Central memory CD8-positive, alpha-beta T cell (primary cell): ENCODE measurements at regions not wholly inside any gene's neighbourhood (a gene's known extent, or its start where the extent isn't known, plus 50 kb on each side); places are given as distances from the start of the nearest gene placed in this dataset.
"Not testable (repeated sequence)": the region's sequence is repeated elsewhere in the genome, so short reads cannot be mapped to it uniquely, and the experiment has no call there.

Experiments
- ATAC-seq: fragments of 150-1000 bp; cut with Tn5 transposase; replicated peaks from 2 replicates; pipeline ENCODE4 v1.10.0; 2022; ENCODE audit warnings: mild to moderate bottlenecking, moderate FRiP score, moderate number of reproducible peaks; ENCODE audit not compliant: poor library complexity, severe bottlenecking; ENCODE audit errors: extremely low read depth
- DNase-seq, 2 donors: peaks; one replicate each; pipeline ENCODE4 v3.0.0; 2021; ENCODE audit warnings: low spot score in 2 of 2
- H3K27ac Mint-ChIP-seq: one replicate; pipeline ENCODE4 v1.8.0; 2022; ENCODE audit warnings: low read depth, mild to moderate bottlenecking, moderate library complexity, mixed read lengths
- H3K27me3 Mint-ChIP-seq: one replicate; pipeline ENCODE4 v1.8.0; 2022; ENCODE audit warnings: mixed read lengths
- H3K36me3 Mint-ChIP-seq: one replicate; pipeline ENCODE4 v1.8.0; 2022; ENCODE audit warnings: mild to moderate bottlenecking, moderate library complexity, mixed read lengths; ENCODE audit not compliant: insufficient read depth
- H3K4me1 Mint-ChIP-seq: one replicate; pipeline ENCODE4 v1.8.0; 2022; ENCODE audit warnings: mixed read lengths
- H3K4me3 Mint-ChIP-seq: one replicate; pipeline ENCODE4 v1.8.0; 2022; ENCODE audit warnings: mild to moderate bottlenecking, moderate library complexity, mixed read lengths
- H3K9me3 Mint-ChIP-seq: one replicate; pipeline ENCODE4 v1.8.0; 2022; ENCODE audit warnings: mixed read lengths

- H3K4me3 Mint-ChIP-seq: not testable (repeated sequence)
These were observed 270.6 kb upstream of the RNF32 start for GRCh38 chr7:156369929-156370328.

GRCh38 chr7:156368053-156368843 lies 272.3 kb upstream of the RNF32 start:
- Mint-ChIP-seq H3K27ac (no peak overlapping the region), H3K4me3 (no peak overlapping the region), H3K4me1 (no peaks in the 10 kb centered on the region), H3K36me3 (no peaks in the 10 kb centered on the region), H3K9me3 (peaks cover 11% of the 10 kb centered on the region), H3K27me3 (no peaks in the 10 kb centered on the region)
- ATAC-seq (no peak), DNase-seq (no peak)

More at GRCh38 chr7:156369929-156370328, 270.6 kb upstream of the RNF32 start:
- not testable (repeated sequence) for H3K27me3 Mint-ChIP-seq, H3K27ac Mint-ChIP-seq, H3K9me3 Mint-ChIP-seq, DNase-seq, H3K36me3 Mint-ChIP-seq, ATAC-seq, H3K4me1 Mint-ChIP-seq

DNA sequence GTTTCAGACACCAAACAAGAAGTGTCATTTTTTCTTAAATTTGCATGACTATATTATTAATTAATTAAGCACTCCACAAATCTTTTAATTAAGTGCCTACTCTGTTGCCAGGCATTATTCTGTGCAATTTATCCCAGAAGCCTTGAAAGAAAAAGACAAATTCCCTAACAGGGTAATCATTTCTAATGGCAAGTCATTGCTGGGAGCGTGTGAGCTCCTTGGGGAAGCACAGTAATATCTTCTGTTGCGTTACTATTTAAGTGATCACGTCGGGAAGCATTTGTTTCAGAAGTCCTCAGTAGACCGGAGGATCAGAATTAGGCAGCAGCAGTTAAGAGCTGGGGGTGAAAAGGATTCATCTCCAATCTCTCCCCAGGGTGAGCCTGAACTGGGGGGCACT lies 276.8 kb upstream of the RNF32 start:
- no peaks in the 10 kb centered on the region for H3K4me1 Mint-ChIP-seq
- H3K9me3 Mint-ChIP-seq: peaks cover 5% of the 10 kb centered on the region
- no peak overlapping the region for H3K27ac Mint-ChIP-seq
- H3K4me3 Mint-ChIP-seq: no peak overlapping the region
- H3K36me3 Mint-ChIP-seq: no peaks in the 10 kb centered on the region
- ATAC-seq: no peak
- peaks cover 8% of the 10 kb centered on the region for H3K27me3 Mint-ChIP-seq
- no peak for DNase-seq

DNA sequence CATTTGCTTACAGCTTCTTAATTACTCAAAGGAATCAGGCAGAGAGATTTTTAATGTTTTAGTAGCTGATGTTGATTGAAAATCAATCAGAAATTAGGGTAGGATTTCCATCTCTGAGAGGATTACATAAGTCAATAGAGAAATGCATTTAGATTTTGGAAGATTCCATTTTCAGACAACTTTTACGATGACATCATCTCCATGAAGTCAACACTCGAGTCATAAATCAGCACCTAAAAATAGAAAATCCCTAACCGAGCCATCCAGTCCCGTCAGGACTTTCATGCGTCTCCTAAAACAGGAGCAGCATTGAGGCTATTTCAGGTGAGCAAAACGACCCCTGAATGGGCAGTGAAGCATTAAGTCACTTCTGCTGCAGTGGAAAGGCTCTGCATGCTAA lies 279.7 kb upstream of the RNF32 start:
- no peak overlapping the region for H3K4me3 Mint-ChIP-seq
- H3K27me3 Mint-ChIP-seq: peaks cover 8% of the 10 kb centered on the region
- H3K27ac Mint-ChIP-seq: no peak overlapping the region
- no peaks in the 10 kb centered on the region for H3K4me1 Mint-ChIP-seq
- ATAC-seq: no peak
- H3K36me3 Mint-ChIP-seq: no peaks in the 10 kb centered on the region
- DNase-seq: no peak
- peaks cover 5% of the 10 kb centered on the region for H3K9me3 Mint-ChIP-seq

GRCh38 chr7:156356551-156356950 lies 284.0 kb upstream of the RNF32 start:
- H3K9me3 Mint-ChIP-seq: no peaks in the 10 kb centered on the region
- peaks cover under 1% of the 10 kb centered on the region for H3K27me3 Mint-ChIP-seq
- no peak for ATAC-seq

DNA sequence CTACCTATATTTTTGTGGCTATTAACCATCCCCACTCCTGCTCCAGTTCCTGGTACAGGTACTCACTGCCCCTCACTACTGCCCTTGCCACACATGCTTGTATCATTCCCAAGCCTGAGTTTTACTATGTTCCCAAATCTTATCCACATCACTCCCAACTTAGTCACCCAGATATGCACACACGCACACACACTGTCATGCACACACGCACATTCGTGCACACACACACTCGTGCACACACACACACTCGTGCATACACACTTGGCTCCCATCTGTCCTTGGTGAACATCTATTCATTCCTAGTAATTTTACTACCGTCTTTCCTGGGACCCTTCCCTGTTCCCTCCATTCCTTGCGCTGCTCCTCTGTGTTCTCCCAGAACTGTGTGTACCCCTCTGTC lies 287.2 kb upstream of the RNF32 start:
- H3K4me1 Mint-ChIP-seq: no peaks in the 10 kb centered on the region
- H3K4me3 Mint-ChIP-seq: no peak overlapping the region
- no peaks in the 10 kb centered on the region for H3K36me3 Mint-ChIP-seq
- H3K27ac Mint-ChIP-seq: no peak overlapping the region
- DNase-seq: no peak
- H3K27me3 Mint-ChIP-seq: no peaks in the 10 kb centered on the region
- ATAC-seq: no peak
- H3K9me3 Mint-ChIP-seq: no peaks in the 10 kb centered on the region

More at GRCh38 chr7:156356551-156356950, 284.0 kb upstream of the RNF32 start:
- DNase-seq: no peak
- Mint-ChIP-seq H3K36me3 (no peaks in the 10 kb centered on the region), H3K27ac (no peak overlapping the region), H3K4me3 (no peak overlapping the region), H3K4me1 (no peaks in the 10 kb centered on the region)

DNA sequence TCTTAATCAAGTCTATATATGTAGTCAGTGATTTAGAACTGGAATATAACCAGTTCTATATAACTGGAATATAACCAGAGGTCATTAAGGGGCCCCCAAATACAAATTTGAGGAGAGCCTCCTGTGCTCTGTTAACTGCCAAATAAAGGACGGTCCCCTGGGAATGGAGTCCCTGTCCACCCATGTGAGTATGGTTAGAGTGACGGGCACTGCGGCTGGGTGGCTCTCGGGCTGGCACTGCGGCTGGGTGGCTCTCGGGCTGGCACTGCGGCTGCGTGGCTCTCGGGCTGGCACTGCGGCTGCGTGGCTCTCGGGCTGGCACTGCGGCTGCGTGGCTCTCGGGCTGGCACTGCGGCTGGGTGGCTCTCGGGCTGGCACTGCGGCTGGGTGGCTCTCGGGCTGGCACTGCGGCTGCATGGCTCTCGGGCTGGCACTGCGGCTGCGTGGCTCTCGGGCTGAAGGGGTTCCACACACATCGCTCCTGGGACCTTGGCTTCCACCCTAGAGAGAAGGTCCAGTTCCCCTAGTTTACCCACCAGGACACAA lies 292.8 kb upstream of the RNF32 start:
- H3K36me3 Mint-ChIP-seq: not testable (repeated sequence)

GRCh38 chr7:156347132-156347531 lies 293.4 kb upstream of the RNF32 start:
- Mint-ChIP-seq H3K27me3 (no peaks in the 10 kb centered on the region), H3K36me3 (no peaks in the 10 kb centered on the region), H3K9me3 (no peaks in the 10 kb centered on the region), H3K27ac (no peak overlapping the region), H3K4me3 (no peak overlapping the region), H3K4me1 (no peaks in the 10 kb centered on the region)
- DNase-seq (no peak), ATAC-seq (no peak)

More for the DNA sequence above, 292.8 kb upstream of the RNF32 start:
- H3K27me3 Mint-ChIP-seq, H3K27ac Mint-ChIP-seq, DNase-seq, H3K4me3 Mint-ChIP-seq, H3K9me3 Mint-ChIP-seq, ATAC-seq, H3K4me1 Mint-ChIP-seq: not testable (repeated sequence)

GRCh38 chr7:156344595-156344994 lies 296.0 kb upstream of the RNF32 start:
- H3K27me3 Mint-ChIP-seq: peaks cover 2% of the 10 kb centered on the region
- no peaks in the 10 kb centered on the region for H3K36me3 Mint-ChIP-seq
- DNase-seq (no peak), ATAC-seq (no peak)
- no peak overlapping the region for H3K4me3 Mint-ChIP-seq
- H3K27ac Mint-ChIP-seq: no peak overlapping the region
- H3K4me1 Mint-ChIP-seq: no peaks in the 10 kb centered on the region
- H3K9me3 Mint-ChIP-seq: no peaks in the 10 kb centered on the region

- Mint-ChIP-seq H3K36me3 (no peaks in the 10 kb centered on the region), H3K4me3 (no peak overlapping the region), H3K27ac (no peak overlapping the region), H3K4me1 (no peaks in the 10 kb centered on the region), H3K27me3 (peaks cover 9% of the 10 kb centered on the region), H3K9me3 (peaks cover 7% of the 10 kb centered on the region)
- DNase-seq (no peak), ATAC-seq (no peak)
These were observed 305.9 kb upstream of the RNF32 start for GRCh38 chr7:156334636-156335035.

DNA sequence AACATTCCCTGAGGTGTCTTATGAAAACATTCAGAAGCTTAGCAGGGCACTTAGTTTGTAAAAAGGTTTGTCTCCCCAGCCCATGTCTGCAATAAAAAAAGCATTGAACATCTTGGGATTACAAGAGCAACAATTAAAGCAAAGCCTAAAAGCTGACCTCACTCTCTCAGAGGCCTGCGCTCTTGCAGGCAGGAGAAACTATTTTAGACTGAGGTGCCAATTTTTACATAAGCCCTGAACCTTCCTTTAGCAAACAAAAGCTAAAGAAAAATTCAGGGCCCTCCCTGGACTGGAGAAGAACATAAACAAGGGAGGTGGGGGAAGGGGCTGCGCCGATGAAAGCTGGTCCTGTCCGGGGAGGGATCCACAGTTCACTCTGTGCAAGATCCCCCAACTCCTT lies 312.7 kb upstream of the RNF32 start:
- Mint-ChIP-seq H3K27ac (no peak overlapping the region), H3K4me1 (no peaks in the 10 kb centered on the region), H3K27me3 (no peaks in the 10 kb centered on the region), H3K4me3 (no peak overlapping the region), H3K9me3 (peaks cover 7% of the 10 kb centered on the region), H3K36me3 (no peaks in the 10 kb centered on the region)
- ATAC-seq (no peak), DNase-seq (no peak)

DNA sequence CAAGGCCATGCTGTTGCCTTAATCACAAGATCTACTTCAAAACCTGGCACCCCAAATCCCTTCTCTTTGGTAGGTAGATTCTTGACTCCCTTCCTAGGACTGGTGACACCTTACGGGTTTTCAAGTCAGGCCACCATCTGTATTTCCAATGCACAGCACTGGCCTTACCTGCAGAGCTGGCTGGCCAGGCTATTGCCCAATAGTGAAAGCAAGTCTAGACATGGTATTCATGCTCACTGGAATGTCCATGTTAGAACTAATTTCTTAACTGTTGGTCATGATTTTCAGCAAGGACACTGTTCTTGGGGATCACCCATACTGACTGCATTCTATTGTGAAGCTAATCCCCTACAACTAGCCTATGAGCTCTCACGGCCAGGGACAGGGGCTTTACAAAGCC lies 313.1 kb upstream of the RNF32 start:
- no peak overlapping the region for H3K4me3 Mint-ChIP-seq
- ATAC-seq (no peak), DNase-seq (no peak)
- H3K27ac Mint-ChIP-seq: no peak overlapping the region
- no peaks in the 10 kb centered on the region for H3K27me3 Mint-ChIP-seq
- peaks cover 7% of the 10 kb centered on the region for H3K9me3 Mint-ChIP-seq
- H3K36me3 Mint-ChIP-seq: no peaks in the 10 kb centered on the region
- no peaks in the 10 kb centered on the region for H3K4me1 Mint-ChIP-seq

DNA sequence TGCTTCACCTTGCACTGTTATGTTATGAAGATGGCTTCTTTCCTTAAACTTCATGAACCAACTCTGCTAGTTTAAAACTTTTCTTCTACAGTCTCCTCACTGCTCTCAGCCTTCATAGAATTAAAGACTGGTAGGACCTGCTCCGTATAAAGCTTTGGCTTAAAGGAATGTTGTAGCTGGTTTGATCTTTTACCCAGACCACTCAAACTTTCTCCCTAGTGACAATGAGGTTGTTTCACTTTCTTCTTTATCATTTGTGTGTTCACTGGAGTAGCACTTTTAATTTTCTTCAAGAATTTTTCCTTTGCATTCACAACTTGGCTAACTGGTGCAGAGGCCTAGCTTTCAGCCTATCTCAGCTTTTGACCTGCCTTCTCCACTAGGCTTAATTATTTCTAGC lies 316.4 kb upstream of the RNF32 start:
- Mint-ChIP-seq H3K9me3 (no peaks in the 10 kb centered on the region), H3K4me3 (no peak overlapping the region), H3K27ac (no peak overlapping the region), H3K4me1 (no peaks in the 10 kb centered on the region), H3K36me3 (no peaks in the 10 kb centered on the region), H3K27me3 (no peaks in the 10 kb centered on the region)
- DNase-seq (no peak), ATAC-seq (no peak)
